Prostate gland (tissue), 2 donors: ENCODE measurements at regions not wholly inside any gene's neighbourhood (a gene's known extent, or its start where the extent isn't known, plus 50 kb on each side); places are given as distances from the start of the nearest gene placed in this dataset.

Source experiments
- CTCF ChIP-seq, 4 experiments: fragments of 200-600 bp in 2 of 4; fragments of 450-650 bp in 2 of 4; sonication (generic) in 2 of 4; IDR thresholded peaks; 1 replicate in 3 of 4; 2 replicates in 1 of 4; pipeline ENCODE4 v1.5.1; 2016 to 2019; ENCODE audit warnings: antibody characterized with exemption in 4 of 4, mild to moderate bottlenecking in 2 of 4, moderate library complexity in 2 of 4
- POLR2A ChIP-seq: fragments of 450-650 bp; IDR thresholded peaks from one replicate; pipeline ENCODE4 v1.6.1; 2016; ENCODE audit warnings: antibody characterized with exemption, mild to moderate bottlenecking

DNA sequence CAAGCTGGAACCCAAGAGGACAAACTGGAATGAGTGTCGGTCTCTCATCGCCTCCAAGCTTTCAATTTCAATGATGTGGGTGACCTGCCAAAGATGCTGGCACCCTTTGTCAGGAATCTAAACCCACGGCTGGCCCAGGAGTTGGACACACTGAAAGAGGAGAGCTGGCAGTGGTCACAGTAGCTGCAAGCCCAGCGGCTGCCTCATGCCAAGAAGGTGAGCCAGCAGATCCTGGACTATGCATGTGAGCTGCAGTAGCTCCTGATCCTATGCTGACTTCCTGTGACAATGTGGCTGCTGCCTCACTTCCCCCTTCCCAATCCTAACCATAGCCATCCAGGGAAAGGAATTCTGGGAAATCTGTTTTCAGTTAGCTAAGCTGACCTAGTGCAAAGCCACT, 117.0 kb upstream of the VAV3 start:
- TF ChIP-seq CTCF (IDR thresholded peaks at IDR 0.05), result no peak
- no peak for TF ChIP-seq POLR2A
